ENCODE measurements at regions not wholly inside any gene's neighbourhood (a gene's known extent, or its start where the extent isn't known, plus 50 kb on each side); places are given as distances from the start of the nearest gene placed in this dataset.

DNA sequence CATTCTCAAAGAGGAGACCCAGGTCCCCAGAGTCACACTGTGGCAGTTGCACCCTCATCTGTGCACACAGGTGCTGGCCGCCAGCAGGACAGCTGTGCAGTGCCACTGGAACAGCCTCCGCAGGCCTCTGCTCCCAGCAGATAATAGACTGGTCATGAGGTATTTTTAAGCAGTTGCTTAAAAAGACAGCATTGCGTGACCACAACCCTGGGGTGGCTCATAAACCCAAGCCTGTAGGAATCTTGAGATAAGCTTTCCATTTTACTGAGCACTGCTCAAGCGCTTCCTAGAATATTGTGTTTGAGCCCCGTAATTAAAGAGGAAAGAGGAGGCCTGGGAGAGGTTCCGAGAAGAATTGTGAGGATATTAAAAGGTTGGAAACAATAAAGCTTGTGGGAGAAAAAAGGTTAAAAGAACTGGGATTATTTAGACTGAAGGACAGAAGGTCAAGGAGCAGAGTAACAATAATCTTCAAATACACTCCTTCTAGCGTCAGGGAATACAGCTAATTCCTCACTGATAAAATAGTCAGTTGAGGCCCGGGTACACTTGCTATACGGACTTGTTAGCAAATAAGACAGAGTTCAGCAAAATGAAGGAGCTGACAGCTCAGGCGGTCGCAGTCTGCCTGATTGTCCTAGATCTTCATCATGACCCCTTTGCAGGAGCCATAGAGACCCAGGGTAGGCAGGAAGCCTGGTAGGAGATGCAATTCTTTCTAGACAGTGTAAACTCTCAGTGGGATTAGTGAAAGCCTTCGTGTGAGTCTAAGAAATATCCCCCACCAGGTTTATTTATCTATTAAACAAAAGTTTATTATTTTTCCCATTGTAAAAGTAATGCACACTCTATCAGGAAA lies 86.2 kb upstream of the KIT start (continued):
- TF ChIP-seq EGR1 (conservative IDR thresholded peaks at IDR 0.05) (peak; percentile 80), ZFP36 (IDR thresholded peaks at IDR 0.05; ENCODE audit: low read depth, low read length, partially characterized antibody) (peak; percentile 8), POLR2AphosphoS5 (IDR thresholded peaks at IDR 0.05; ENCODE audit: control insufficient read depth, insufficient read depth, low read depth, low read length) (peak; percentile 99), HOXB6 (CRISPR knock-in tag; IDR thresholded peaks at IDR 0.05; ENCODE audit: borderline replicate concordance) (no peak), PTRF (tag; IDR thresholded peaks at IDR 0.05) (no peak), SOX6 (IDR thresholded peaks at IDR 0.05) (peak; percentile 96), SNRNP70 (optimal IDR thresholded peaks at IDR 0.05; ENCODE audit: low read depth, low read length) (no peak), CREM (IDR thresholded peaks at IDR 0.05; ENCODE audit: low read depth) (peak; percentile 83), PHF20 (IDR thresholded peaks at IDR 0.05; ENCODE audit: partially characterized antibody) (no peak), FUS (optimal IDR thresholded peaks at IDR 0.05; ENCODE audit: low read depth, low read length) (no peak), DMBX1 (CRISPR knock-in tag; IDR thresholded peaks at IDR 0.05; ENCODE audit: borderline replicate concordance) (peak; percentile 96), HDAC1 (IDR thresholded peaks at IDR 0.05) (peak; percentile 58 to 79; a peak in 3 of 4 replicates), ZKSCAN1 (IDR thresholded peaks at IDR 0.05; ENCODE audit: low read depth, low read length) (peak; percentile 76), ZNF140 (CRISPR knock-in tag; IDR thresholded peaks at IDR 0.05) (no peak), FOXM1 (IDR thresholded peaks at IDR 0.05; ENCODE audit: low read depth) (peak; percentile 93), FOXM1 (CRISPR knock-in tag; IDR thresholded peaks at IDR 0.05; ENCODE audit: low read depth) (no peak), BCL6 (CRISPR knock-in tag; IDR thresholded peaks at IDR 0.05) (peak; percentile 79), BCOR (IDR thresholded peaks at IDR 0.05) (peak; percentile 80)
- TF ChIP-seq, protein P1, sequence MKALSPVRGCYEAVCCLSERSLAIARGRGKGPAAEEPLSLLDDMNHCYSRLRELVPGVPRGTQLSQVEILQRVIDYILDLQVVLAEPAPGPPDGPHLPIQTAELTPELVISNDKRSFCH (CRISPR knock-in tag; IDR thresholded peaks at IDR 0.05), result no peak
- TF ChIP-seq, protein P1 (tag; IDR thresholded peaks at IDR 0.05), result peak; percentile 79
- TF ChIP-seq, protein P2, sequence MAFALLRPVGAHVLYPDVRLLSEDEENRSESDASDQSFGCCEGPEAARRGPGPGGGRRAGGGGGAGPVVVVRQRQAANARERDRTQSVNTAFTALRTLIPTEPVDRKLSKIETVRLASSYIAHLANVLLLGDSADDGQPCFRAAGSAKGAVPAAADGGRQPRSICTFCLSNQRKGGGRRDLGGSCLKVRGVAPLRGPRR (CRISPR knock-in tag; IDR thresholded peaks at IDR 0.05), result no peak
- TF ChIP-seq, protein P3, sequence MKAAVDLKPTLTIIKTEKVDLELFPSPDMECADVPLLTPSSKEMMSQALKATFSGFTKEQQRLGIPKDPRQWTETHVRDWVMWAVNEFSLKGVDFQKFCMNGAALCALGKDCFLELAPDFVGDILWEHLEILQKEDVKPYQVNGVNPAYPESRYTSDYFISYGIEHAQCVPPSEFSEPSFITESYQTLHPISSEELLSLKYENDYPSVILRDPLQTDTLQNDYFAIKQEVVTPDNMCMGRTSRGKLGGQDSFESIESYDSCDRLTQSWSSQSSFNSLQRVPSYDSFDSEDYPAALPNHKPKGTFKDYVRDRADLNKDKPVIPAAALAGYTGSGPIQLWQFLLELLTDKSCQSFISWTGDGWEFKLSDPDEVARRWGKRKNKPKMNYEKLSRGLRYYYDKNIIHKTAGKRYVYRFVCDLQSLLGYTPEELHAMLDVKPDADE (conservative IDR thresholded peaks at IDR 0.05; ENCODE audit: control insufficient read depth, low read depth, low read length), result peak; percentile 89
- TF ChIP-seq, protein P4, sequence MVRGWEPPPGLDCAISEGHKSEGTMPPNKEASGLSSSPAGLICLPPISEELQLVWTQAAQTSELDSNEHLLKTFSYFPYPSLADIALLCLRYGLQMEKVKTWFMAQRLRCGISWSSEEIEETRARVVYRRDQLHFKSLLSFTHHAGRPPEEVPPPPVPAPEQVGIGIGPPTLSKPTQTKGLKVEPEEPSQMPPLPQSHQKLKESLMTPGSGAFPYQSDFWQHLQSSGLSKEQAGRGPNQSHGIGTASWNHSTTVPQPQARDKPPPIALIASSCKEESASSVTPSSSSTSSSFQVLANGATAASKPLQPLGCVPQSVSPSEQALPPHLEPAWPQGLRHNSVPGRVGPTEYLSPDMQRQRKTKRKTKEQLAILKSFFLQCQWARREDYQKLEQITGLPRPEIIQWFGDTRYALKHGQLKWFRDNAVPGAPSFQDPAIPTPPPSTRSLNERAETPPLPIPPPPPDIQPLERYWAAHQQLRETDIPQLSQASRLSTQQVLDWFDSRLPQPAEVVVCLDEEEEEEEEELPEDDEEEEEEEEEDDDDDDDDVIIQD (CRISPR knock-in tag; IDR thresholded peaks at IDR 0.05), result no peak
- TF ChIP-seq, protein P5, sequence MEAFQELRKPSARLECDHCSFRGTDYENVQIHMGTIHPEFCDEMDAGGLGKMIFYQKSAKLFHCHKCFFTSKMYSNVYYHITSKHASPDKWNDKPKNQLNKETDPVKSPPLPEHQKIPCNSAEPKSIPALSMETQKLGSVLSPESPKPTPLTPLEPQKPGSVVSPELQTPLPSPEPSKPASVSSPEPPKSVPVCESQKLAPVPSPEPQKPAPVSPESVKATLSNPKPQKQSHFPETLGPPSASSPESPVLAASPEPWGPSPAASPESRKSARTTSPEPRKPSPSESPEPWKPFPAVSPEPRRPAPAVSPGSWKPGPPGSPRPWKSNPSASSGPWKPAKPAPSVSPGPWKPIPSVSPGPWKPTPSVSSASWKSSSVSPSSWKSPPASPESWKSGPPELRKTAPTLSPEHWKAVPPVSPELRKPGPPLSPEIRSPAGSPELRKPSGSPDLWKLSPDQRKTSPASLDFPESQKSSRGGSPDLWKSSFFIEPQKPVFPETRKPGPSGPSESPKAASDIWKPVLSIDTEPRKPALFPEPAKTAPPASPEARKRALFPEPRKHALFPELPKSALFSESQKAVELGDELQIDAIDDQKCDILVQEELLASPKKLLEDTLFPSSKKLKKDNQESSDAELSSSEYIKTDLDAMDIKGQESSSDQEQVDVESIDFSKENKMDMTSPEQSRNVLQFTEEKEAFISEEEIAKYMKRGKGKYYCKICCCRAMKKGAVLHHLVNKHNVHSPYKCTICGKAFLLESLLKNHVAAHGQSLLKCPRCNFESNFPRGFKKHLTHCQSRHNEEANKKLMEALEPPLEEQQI (IDR thresholded peaks at IDR 0.05), result peak; percentile 88; the same call in 1 of the 2 replicates
